GM19025 (cell line): ENCODE measurements at regions not wholly inside any gene's neighbourhood (a gene's known extent, or its start where the extent isn't known, plus 50 kb on each side); places are given as distances from the start of the nearest gene placed in this dataset.
A peak's percentile ranks its signal among the peaks of the same experiment; 100 is the strongest.
"Not testable (repeated sequence)": the region's sequence is repeated elsewhere in the genome, so short reads cannot be mapped to it uniquely, and the experiment has no call there.

Experiments
- ATAC-seq: cut with Tn5 transposase; IDR thresholded peaks from one replicate; pipeline ENCODE4 v1.9.1; 2021; ENCODE audit warnings: mild to moderate bottlenecking, low read depth, moderate library complexity; ENCODE audit not compliant: unreplicated experiment

DNA sequence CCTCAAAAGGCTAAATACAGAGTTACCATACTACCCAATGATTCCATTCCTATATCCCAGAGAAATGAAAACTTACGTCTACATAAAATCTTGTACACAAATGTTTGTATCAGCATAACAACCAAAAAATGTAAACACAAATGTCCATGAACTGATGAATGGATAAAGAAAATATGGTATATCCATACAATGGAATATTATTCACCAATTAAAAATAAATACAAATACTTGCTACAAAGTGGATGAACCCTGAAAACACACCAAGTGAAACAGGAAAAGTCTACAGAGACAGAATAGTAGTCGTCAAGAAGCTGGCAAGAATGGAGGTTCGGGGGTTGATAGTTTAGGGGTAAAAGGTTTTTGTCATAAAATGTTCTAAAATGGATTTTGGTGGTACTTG lies 54.0 kb upstream of the ANKRD28 start:
- ATAC-seq: no peak

- ATAC-seq: peak; percentile 49
Observed at GRCh38 chr3:15858547-15859506, 61.0 kb upstream of the ANKRD28 start.

- peak; percentile 81 for ATAC-seq
Observed at GRCh38 chr3:15859507-15860013, 61.8 kb upstream of the ANKRD28 start.

- peak; percentile 54 for ATAC-seq
Observed at GRCh38 chr3:15860014-15860934, 62.5 kb upstream of the ANKRD28 start.

- ATAC-seq: no peak
Observed at GRCh38 chr3:15861163-15861562, 63.4 kb upstream of the ANKRD28 start.

GRCh38 chr3:15872807-15873206 lies 75.0 kb upstream of the ANKRD28 start:
- no peak for ATAC-seq

- ATAC-seq: no peak
Observed at GRCh38 chr3:15873415-15873814, 75.6 kb upstream of the ANKRD28 start.

GRCh38 chr3:15875016-15875689 lies 77.4 kb upstream of the ANKRD28 start:
- no peak for ATAC-seq

GRCh38 chr3:15876669-15877068 lies 78.9 kb upstream of the ANKRD28 start:
- ATAC-seq: no peak

- ATAC-seq: no peak
Observed at GRCh38 chr3:15877813-15878212, 80.0 kb upstream of the ANKRD28 start.

- ATAC-seq: not testable (repeated sequence)
Observed at GRCh38 chr3:15879787-15880186, 82.0 kb upstream of the ANKRD28 start.

DNA sequence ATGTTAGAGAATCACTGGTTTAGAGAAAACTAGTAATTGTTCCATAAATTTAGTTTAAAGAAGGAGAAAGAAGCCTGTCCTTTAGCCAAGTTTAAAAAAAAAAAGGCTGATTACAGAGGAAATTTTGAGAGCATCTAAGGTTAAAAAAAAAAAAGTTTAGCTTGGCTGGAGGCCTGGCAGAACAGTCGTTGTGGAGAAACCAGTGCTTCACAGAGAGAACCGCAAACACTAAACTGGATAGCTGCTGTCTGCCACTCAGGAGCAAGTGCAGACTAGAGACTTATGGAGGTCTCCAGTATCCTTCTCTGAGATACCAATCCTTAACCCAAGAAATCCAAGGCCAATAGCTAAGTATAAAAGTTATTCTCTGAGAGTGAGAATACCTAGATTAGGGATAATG lies 84.8 kb upstream of the ANKRD28 start:
- no peak for ATAC-seq

DNA sequence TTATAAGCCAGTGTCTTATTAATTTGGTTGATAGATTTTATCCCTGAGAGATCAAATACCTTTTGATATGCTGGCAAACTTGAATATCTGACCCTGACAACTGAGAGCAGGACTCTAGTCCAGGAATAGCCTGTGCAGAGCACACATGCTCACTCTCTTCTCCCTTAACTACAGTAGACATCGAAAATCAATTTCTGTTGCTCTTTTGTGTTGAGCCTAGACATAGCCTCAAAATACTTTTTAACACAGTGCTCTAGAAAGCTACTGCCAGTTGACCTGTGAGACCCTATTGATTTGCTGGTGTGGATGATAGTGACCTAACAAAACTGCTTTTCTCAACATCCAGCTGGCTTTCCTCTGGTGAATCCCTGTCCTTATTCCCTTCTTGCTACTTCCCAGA lies 86.4 kb upstream of the ANKRD28 start:
- ATAC-seq: no peak

- ATAC-seq: no peak
Observed at GRCh38 chr3:15886521-15886920, 88.7 kb upstream of the ANKRD28 start.

GRCh38 chr3:15887261-15887660 lies 89.5 kb upstream of the ANKRD28 start:
- ATAC-seq: no peak

DNA sequence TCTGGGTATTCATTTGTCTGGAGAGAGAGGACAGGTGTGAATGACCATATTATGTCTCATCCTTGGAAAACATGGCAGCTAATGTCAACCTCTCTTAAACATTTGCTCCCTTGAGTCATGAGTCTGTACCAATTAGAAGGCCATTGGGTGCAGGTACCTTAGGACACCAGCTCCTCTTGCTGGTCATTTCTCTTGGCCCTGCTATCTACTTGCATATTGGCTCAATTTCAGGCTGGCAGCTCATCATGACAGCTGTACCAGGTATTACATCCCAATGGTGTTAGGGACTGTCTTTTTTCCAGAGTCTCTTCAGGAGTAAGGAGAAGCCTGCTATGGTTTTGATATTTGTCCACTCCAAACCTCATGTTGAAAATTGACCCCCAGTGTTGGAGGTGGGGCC lies 92.2 kb upstream of the ANKRD28 start:
- ATAC-seq: no peak

- ATAC-seq: no peak
Observed at GRCh38 chr3:15892311-15893227, 94.8 kb upstream of the ANKRD28 start.

GRCh38 chr3:15894382-15894781 lies 96.6 kb upstream of the ANKRD28 start:
- no peak for ATAC-seq

DNA sequence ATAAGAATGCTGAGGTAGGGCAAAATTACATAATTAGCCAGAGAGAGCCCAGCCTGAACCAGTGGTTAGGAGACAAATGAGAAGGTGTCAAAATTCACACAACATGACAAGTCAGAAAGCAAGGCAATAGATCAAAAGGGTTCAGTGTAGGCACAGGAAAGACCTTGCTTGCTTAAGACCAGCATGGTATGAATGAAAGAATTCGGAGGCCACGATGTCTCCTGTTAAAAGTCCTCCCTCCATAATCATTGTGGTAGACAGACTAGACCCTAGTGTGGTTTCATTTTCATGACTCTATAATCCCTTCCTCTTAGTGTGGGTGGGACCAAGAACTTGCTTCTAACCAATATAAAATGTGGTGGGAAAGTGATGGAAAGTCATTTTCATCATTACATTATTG lies 98.7 kb upstream of the ANKRD28 start:
- ATAC-seq: no peak
